ENCODE measurements at regions not wholly inside any gene's neighbourhood (a gene's known extent, or its start where the extent isn't known, plus 50 kb on each side); places are given as distances from the start of the nearest gene placed in this dataset.

- DNase-seq, result no peak
These were observed 195.0 kb downstream of the ZIC1 start for GRCh38 chr3:147604136-147604535.

GRCh38 chr3:147613725-147614124 lies 204.6 kb downstream of the ZIC1 start:
- DNase-seq, result no peak

GRCh38 chr3:147614210-147614609 lies 205.0 kb downstream of the ZIC1 start:
- no peak for DNase-seq

- DNase-seq, result no peak
These were observed 205.9 kb downstream of the ZIC1 start for GRCh38 chr3:147615035-147615434.

- no peak for DNase-seq
These were observed 207.9 kb downstream of the ZIC1 start for GRCh38 chr3:147616998-147617619.

- DNase-seq, result no peak
These were observed 209.5 kb downstream of the ZIC1 start for GRCh38 chr3:147618691-147619090.

- DNase-seq, result no peak
These were observed 210.9 kb downstream of the ZIC1 start for GRCh38 chr3:147619921-147620560.

GRCh38 chr3:147620906-147621305 lies 211.7 kb downstream of the ZIC1 start:
- no peak for DNase-seq

GRCh38 chr3:147630921-147631415 lies 221.8 kb downstream of the ZIC1 start:
- no peak for DNase-seq

GRCh38 chr3:147640781-147641180 lies 231.6 kb downstream of the ZIC1 start:
- no peak for DNase-seq

GRCh38 chr3:147645761-147646160 lies 236.6 kb downstream of the ZIC1 start:
- DNase-seq, result no peak

GRCh38 chr3:147649475-147649874 lies 240.3 kb downstream of the ZIC1 start:
- no peak for DNase-seq

- no peak for DNase-seq
These were observed 242.1 kb downstream of the ZIC1 start for GRCh38 chr3:147651107-147651778.

GRCh38 chr3:147652651-147653366 lies 243.6 kb downstream of the ZIC1 start:
- no peak for DNase-seq

GRCh38 chr3:147653367-147653923 lies 244.3 kb downstream of the ZIC1 start:
- no peak for DNase-seq

GRCh38 chr3:147654827-147655226 lies 245.7 kb downstream of the ZIC1 start:
- DNase-seq, result peak; percentile 42

GRCh38 chr3:147655236-147655635 lies 246.1 kb downstream of the ZIC1 start:
- DNase-seq, result no peak

GRCh38 chr3:147656023-147656422 lies 246.9 kb downstream of the ZIC1 start:
- DNase-seq, result no peak

- DNase-seq, result no peak
These were observed 252.8 kb downstream of the ZIC1 start for GRCh38 chr3:147661916-147662315.

- DNase-seq, result no peak
These were observed 253.5 kb downstream of the ZIC1 start for GRCh38 chr3:147662705-147663104.

- DNase-seq, result no peak
These were observed 259.9 kb downstream of the ZIC1 start for GRCh38 chr3:147669077-147669476.

GRCh38 chr3:147672035-147672434 lies 262.9 kb downstream of the ZIC1 start:
- DNase-seq, result no peak

- DNase-seq, result no peak
These were observed 263.3 kb downstream of the ZIC1 start for GRCh38 chr3:147672436-147672835.
